ENCODE measurements at regions not wholly inside any gene's neighbourhood (a gene's known extent, or its start where the extent isn't known, plus 50 kb on each side); places are given as distances from the start of the nearest gene placed in this dataset.

- TF ChIP-seq SUZ12 (IDR thresholded peaks at IDR 0.05; ENCODE audit: extremely low read depth, insufficient read depth, insufficient read length) (no peak), YY1 (IDR thresholded peaks at IDR 0.05; ENCODE audit: insufficient read depth, insufficient read length) (no peak)
Observed at GRCh38 chr12:97411341-97411740, 51.3 kb upstream of the RMST start.
